ENCODE measurements at regions not wholly inside any gene's neighbourhood (a gene's known extent, or its start where the extent isn't known, plus 50 kb on each side); places are given as distances from the start of the nearest gene placed in this dataset.
A peak's percentile ranks its signal among the peaks of the same experiment; 100 is the strongest.

- Histone ChIP-seq H3F3A (replicated peaks; ENCODE audit: low read depth) (no peaks in the 10 kb centered on the region), H3K4me2 (no peak overlapping the region), H3K36me3 (ENCODE audit: insufficient read depth) (no peaks in the 10 kb centered on the region), H3K27me3 (ENCODE audit: insufficient read depth) (no peaks in the 10 kb centered on the region), H3K79me2 (replicated peaks; ENCODE audit: insufficient read depth) (no peaks in the 10 kb centered on the region), H3K4me3 (no peak overlapping the region), H3K4me1 (ENCODE audit: insufficient read depth) (peaks cover 3% of the 10 kb centered on the region; the same call in 1 of the 2 replicates), H2AFZ (peak overlapping the region; percentile 61; the same call in 1 of the 2 replicates), H3K27ac (ENCODE audit: low read depth) (no peak overlapping the region), H4K20me1 (replicated peaks; ENCODE audit: insufficient read depth) (no peaks in the 10 kb centered on the region), H3K9me2 (ENCODE audit: insufficient read depth) (no peaks in the 10 kb centered on the region)
- ATAC-seq (no peak), DNase-seq (ENCODE audit: low spot score) (no peak)
- Mint-ChIP-seq H3K4me1 (no peaks in the 10 kb centered on the region), H3K27ac (no peak overlapping the region), H3K9me3 (no peaks in the 10 kb centered on the region), H3K36me3 (ENCODE audit: low read depth) (no peaks in the 10 kb centered on the region), H3K27me3 (ENCODE audit: insufficient read depth, low read depth, poor library complexity) (no peaks in the 10 kb centered on the region), H3K4me3 (no peak overlapping the region)
- no peak for TF ChIP-seq EZH2phosphoT487 (IDR thresholded peaks at IDR 0.05; ENCODE audit: unreplicated experiment)
- TF ChIP-seq CTCF (conservative IDR thresholded peaks at IDR 0.05; ENCODE audit: low read depth in 2 of 2) = no peak
- TF ChIP-seq EZH2 (IDR thresholded peaks at IDR 0.05; ENCODE audit: low read depth, unreplicated experiment) = no peak
- no peak for TF ChIP-seq ZNF462 (CRISPR knock-in tag; IDR thresholded peaks at IDR 0.05)
- TF ChIP-seq ETS1 (IDR thresholded peaks at IDR 0.05) = no peak
- TF ChIP-seq CREB1 (CRISPR knock-in tag; IDR thresholded peaks at IDR 0.05; ENCODE audit: low read depth) = no peak
- no peak for TF ChIP-seq ZNF331 (CRISPR knock-in tag; IDR thresholded peaks at IDR 0.05; ENCODE audit: low read depth)
- no peak for TF ChIP-seq REST (IDR thresholded peaks at IDR 0.05; ENCODE audit: unreplicated experiment)
- TF ChIP-seq POLR2AphosphoS5 (IDR thresholded peaks at IDR 0.05; ENCODE audit: low read depth) = no peak
- TF ChIP-seq ZNF114 (CRISPR knock-in tag; IDR thresholded peaks at IDR 0.05) = no peak
- TF ChIP-seq STAT1 (IDR thresholded peaks at IDR 0.05; ENCODE audit: unreplicated experiment) = no peak
- TF ChIP-seq NANOG (IDR thresholded peaks at IDR 0.05; ENCODE audit: borderline replicate concordance) = no peak
Observed at GRCh38 chr21:27813344-27813743, 846.5 kb upstream of the ADAMTS5 start.

All from GM23338 (cell line).